Thoracic aorta (tissue), 2 donors: ENCODE measurements at regions not wholly inside any gene's neighbourhood (a gene's known extent, or its start where the extent isn't known, plus 50 kb on each side); places are given as distances from the start of the nearest gene placed in this dataset.

Experiments
- ATAC-seq: fragments of 150-250 bp; one replicate; pipeline ENCODE4 v1.8.0; 2017; ENCODE audit warnings: low read depth; ENCODE audit not compliant: insufficient number of reproducible peaks, low FRiP score
- DNase-seq: peaks from one replicate; pipeline ENCODE4 v3.0.0-alpha.2; 2020; ENCODE audit warnings: low spot score
- H3K27ac ChIP-seq, 2 donors: fragments of 200-600 bp; sonication (generic); 1 replicate in 1 of 2; 2 replicates in 1 of 2; pipeline ENCODE4 v1.5.1; 2016; ENCODE audit warnings: mild to moderate bottlenecking in 2 of 2, moderate library complexity in 2 of 2
- H3K27me3 ChIP-seq: fragments of 200-600 bp; sonication (generic); replicated peaks from 2 replicates; pipeline ENCODE4 v1.6.0; 2016; ENCODE audit warnings: mild to moderate bottlenecking; ENCODE audit not compliant: insufficient read depth
- H3K36me3 ChIP-seq: fragments of 200-600 bp; sonication (generic); one replicate; pipeline ENCODE4 v1.5.1; 2016
- H3K4me1 ChIP-seq, 2 donors: fragments of 200-600 bp; sonication (generic); 1 replicate in 1 of 2; 2 replicates in 1 of 2; pipeline versions ENCODE4 v1.5.1 to v1.6.0; 2016; ENCODE audit warnings: low read depth in 2 of 2, mild to moderate bottlenecking in 1 of 2; ENCODE audit not compliant: control insufficient read depth in 1 of 2
- H3K4me3 ChIP-seq: fragments of 200-600 bp; sonication (generic); 2 replicates; pipeline ENCODE4 v1.5.1; 2016; ENCODE audit warnings: mild to moderate bottlenecking
- H3K9me3 ChIP-seq: fragments of 200-600 bp; sonication (generic); 2 replicates; pipeline ENCODE4 v1.5.1; 2016
- CTCF ChIP-seq: fragments of 200-600 bp; sonication (generic); IDR thresholded peaks from one replicate; pipeline ENCODE4 v1.5.1; 2019; ENCODE audit warnings: antibody characterized with exemption

GRCh38 chr6:25178336-25179035, 100.7 kb upstream of the CARMIL1 start:
- Histone ChIP-seq H3K9me3 (no peaks in the 10 kb centered on the region), H3K36me3 (no peaks in the 10 kb centered on the region), H3K27ac (peak overlapping the region; percentile 49 to 68), H3K4me1 (peaks cover 16 to 48% of the 10 kb centered on the region in 2 donors), H3K4me3 (no peak overlapping the region), H3K27me3 (no peaks in the 10 kb centered on the region)
- ATAC-seq, result no peak
- TF ChIP-seq CTCF, result no peak
- DNase-seq, result no peak

- H3K27ac ChIP-seq, result peak overlapping the region; percentile 49 to 68
- peaks cover 13 to 41% of the 10 kb centered on the region in 2 donors for H3K4me1 ChIP-seq
- TF ChIP-seq CTCF, result no peak
- DNase-seq (no peak), ATAC-seq (no peak)
- H3K9me3 ChIP-seq, result no peaks in the 10 kb centered on the region
- H3K27me3 ChIP-seq, result no peaks in the 10 kb centered on the region
- peak overlapping the region; percentile 22 for H3K4me3 ChIP-seq
- no peaks in the 10 kb centered on the region for H3K36me3 ChIP-seq
These were observed 100.0 kb upstream of the CARMIL1 start for GRCh38 chr6:25179051-25179778.

DNA sequence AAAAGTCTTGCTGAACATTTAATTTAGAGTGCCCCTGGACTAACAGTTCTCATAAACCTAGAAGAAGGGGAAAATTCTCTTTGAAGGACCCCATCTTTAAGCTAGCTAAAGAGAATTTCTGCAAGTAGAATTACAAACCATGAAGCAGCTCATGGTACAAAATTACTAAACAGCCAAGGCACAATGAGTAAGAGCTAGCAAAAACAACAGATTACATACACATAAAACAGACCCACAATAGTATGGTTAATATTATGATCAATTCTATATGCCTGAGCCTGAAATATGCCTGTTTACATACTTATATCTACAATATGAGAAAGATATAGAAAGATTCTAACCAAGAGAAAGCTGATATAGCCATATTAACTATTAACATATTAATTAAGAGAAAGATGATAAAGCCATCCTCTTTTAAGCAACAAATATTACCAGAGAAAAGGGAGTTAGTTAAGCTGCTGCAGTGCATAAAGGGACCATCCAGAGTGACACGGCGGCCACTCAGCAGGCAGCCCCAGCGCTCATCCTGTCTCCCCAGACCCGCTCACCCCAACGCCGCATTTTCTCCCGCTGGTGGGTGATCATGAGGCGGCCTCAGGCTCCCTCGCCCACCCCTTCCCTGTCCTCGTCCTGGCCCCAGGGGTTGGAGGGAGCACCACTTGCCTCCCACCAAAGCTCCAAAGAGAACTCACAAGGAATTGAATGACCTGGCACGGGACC, 98.4 kb upstream of the CARMIL1 start:
- no peak overlapping the region for H3K4me3 ChIP-seq
- no peaks in the 10 kb centered on the region for H3K9me3 ChIP-seq
- no peak for DNase-seq
- peaks cover 9 to 35% of the 10 kb centered on the region in 2 donors for H3K4me1 ChIP-seq
- TF ChIP-seq CTCF, result no peak
- no peaks in the 10 kb centered on the region for H3K27me3 ChIP-seq
- H3K36me3 ChIP-seq, result no peaks in the 10 kb centered on the region
- no peak for ATAC-seq
- peak overlapping the region; percentile 3 to 50 for H3K27ac ChIP-seq

DNA sequence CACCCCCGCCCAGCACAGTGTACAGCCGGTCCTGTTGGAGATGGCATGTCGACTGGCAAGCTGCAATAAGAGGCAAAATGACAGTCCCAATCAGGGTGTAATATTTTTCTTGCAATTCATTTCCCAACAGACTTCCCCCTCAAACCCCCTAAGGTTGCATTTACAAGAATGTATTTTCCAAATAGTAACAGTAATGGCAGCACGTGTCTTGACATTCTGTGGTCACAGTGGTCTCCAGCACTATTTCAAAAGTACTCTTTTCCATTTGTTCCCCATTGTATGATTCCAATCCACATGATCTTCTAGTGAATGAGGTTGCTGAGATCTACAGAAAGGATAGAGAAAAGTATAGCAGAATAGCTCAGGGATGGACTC, 97.8 kb upstream of the CARMIL1 start:
- Histone ChIP-seq H3K4me3 (no peak overlapping the region), H3K9me3 (no peaks in the 10 kb centered on the region), H3K4me1 (peaks cover 9 to 35% of the 10 kb centered on the region in 2 donors), H3K36me3 (no peaks in the 10 kb centered on the region), H3K27me3 (no peaks in the 10 kb centered on the region), H3K27ac (no peak overlapping the region)
- ATAC-seq (no peak), DNase-seq (no peak)
- TF ChIP-seq CTCF, result no peak

- Histone ChIP-seq H3K27me3 (no peaks in the 10 kb centered on the region), H3K9me3 (no peaks in the 10 kb centered on the region), H3K36me3 (no peaks in the 10 kb centered on the region), H3K4me1 (peaks cover 9 to 35% of the 10 kb centered on the region in 2 donors), H3K27ac (no peak overlapping the region), H3K4me3 (no peak overlapping the region)
- DNase-seq (no peak), ATAC-seq (no peak)
- no peak for TF ChIP-seq CTCF
These were observed 97.3 kb upstream of the CARMIL1 start for GRCh38 chr6:25181923-25182322.
